Activated T-helper 9 cell treated with anti-CD3 and anti-CD28 coated beads, Interleukin-2, amount 50 U/mL, for 16 hours (primary cell): ENCODE measurements at regions not wholly inside any gene's neighbourhood (a gene's known extent, or its start where the extent isn't known, plus 50 kb on each side); places are given as distances from the start of the nearest gene placed in this dataset.
"Not testable (repeated sequence)": the region's sequence is repeated elsewhere in the genome, so short reads cannot be mapped to it uniquely, and the experiment has no call there.

Experiments
- DNase-seq: peaks from one replicate; pipeline ENCODE4 v3.0.0-alpha.2; 2020; ENCODE audit warnings: low read depth

DNA sequence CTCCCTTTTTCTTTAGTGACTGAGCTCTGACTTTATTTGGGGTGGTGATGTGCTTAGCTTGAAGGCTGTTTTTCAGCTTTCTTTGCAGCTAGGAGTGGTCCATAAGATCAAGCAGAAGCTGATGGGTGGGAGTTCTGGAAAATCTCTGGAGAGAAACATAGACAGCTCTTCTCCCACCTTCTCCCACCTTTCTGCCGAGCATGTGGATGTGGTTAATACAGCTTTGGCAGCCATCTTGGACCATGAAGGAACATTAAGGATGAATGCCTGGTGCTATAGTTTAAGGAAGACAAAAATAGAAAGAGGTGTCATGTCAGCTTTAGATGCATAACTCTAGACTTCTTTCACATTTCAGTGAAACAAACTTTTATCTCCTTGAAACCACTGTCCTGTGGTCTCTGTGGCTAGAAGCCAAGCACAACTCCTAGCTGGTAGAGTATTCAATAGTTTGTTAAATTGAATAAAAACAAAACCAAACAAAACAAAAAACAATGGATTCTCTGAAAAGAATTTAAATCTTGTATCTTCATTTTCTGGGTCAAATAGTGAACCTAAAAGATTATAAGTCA, 203.6 kb upstream of the SESN3 start:
- no peak for DNase-seq

DNA sequence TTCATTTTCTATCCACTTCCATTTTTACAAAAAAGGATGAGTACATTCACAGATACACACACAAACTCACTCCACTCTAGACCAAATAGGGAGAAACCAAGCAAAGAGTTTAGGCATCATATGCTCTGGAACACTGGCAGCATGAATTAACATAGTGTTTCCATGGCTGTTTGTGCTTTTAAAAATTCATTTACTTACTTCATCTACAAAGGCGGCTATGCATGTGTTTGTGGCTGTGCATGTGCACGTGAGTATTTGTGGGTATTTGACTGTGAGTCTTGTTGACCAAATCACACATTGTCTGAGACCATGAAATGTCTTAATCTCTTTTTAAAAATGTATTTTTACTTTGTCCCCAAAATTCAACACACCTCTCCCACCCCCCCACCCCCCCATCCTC, 203.0 kb upstream of the SESN3 start:
- no peak for DNase-seq

DNA sequence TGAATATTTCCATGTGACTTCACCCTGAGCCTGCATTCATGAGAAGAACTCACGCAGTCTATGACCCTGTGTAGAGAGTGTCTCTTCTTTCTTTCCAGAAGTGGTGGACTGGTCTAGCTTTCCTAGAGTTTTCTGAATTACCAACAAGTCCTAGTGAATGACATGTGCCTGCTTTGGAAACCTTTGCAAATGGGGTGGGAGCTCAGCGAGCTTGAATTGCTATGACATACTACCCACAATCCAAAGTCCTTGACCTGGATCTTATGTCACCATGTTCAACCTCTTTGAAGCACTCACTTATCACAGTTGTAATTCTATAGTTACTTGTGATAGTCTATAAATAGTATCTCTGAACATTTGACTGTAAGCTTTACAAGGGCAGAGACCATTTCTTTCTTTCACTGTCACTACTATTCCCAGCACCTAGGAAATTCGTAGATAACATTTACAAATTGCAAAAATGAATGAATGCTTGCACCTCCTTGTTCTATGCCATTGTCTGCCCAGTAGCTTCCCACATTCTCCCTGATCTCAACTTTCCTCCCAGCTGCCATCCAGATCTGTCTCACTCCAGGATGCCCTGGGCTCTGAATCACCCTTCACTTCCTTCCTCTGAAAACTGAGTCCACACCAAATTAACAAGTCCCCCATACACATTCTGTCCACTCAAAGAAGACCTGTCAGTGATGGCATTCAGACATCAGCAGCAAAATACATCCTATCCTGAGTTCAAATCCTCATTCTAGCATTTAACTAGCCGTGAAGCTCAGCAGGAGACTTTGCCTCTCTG, 201.9 kb upstream of the SESN3 start:
- DNase-seq = no peak

DNA sequence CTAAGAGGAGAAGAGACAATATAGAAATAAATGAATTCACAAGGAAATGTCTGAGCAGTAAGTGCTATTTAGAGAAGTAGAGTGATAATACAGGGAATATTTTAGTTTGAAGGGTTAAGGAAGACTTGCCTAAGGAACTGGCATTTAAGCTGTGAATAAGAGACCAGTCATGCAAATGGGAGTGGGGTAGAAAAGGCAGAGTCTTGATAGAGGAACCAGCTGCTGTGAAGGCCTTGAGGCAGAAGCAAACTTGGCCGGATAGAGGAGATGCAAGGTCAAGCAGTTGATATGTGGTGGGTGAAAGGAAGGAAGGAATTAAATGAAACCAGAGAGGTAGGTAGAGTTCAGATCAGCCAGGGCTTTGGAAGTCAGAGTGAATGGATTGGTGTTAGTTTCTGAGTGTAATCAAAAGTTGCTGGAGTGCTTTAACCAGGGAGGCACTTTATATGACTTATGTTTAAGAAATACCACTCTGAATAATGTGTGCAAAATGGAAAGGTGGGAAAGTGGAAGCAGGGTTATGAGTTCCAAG, 198.4 kb upstream of the SESN3 start:
- DNase-seq = no peak

DNA sequence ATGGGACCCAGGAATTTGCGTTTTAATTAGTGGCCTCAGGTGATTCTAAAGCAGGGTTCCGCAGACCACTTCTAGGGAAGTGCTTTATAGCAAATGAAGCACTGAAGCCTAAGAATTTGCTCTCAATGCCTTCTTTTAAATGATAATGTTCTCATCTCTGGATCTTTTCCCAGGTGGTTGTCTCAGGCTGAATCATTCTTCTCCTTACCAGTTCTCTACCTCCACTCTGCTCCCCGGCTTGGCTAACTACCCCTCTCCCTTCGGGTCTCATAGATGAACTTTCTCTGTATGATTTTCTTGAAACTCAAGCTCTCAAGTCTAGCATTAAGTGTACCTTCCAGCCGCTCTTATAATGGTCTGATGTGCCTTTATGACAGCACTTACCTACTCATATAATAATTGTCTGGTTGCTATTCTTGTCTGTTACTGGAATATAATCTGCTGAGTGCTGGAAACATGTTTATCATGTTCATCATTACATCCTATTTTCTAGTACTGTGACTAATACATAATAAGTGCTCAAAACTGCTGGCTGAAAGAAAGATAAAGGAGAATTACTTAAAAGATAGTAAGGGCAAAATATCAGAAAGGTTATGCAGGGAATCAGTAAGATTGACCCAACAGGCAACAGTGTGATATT, 195.9 kb upstream of the SESN3 start:
- DNase-seq = no peak

DNA sequence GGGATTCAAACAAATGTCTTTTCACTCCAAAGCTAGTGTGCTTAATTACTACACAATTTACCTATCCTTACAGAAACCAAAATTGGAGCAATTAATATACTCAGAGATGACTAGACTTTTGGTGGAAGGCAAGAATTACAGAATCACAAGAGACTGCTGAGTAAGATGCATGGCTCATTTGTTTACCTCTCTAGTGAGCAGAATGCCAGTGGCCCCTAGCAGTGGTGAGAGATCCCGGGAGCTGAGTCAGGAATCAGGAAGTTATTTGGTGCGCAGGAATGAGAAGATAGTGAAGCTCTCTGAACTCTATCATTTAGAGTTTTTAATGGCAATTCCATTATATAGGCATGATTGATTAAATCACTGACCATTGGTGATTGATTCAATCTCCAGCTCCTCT, 188.9 kb upstream of the SESN3 start:
- DNase-seq = no peak

DNA sequence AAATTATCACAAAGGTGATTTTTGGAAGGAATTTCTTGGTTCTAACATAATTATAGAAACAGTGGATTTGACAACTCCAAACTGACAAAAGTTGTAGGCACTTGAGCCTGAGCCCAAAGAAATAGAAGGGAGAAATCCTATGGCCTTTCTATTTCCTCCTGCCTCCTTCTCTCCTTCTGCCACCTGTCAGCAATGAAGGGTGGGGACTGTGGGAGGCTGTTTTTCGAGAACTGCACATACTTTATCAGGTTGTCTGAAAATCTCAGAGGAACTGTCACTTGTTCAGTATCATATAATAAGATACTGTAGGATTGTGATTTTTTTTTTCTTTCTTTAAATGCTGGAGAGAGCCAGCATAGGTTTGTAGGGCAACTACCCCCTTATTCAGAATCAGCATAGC, 187.9 kb upstream of the SESN3 start:
- no peak for DNase-seq

DNA sequence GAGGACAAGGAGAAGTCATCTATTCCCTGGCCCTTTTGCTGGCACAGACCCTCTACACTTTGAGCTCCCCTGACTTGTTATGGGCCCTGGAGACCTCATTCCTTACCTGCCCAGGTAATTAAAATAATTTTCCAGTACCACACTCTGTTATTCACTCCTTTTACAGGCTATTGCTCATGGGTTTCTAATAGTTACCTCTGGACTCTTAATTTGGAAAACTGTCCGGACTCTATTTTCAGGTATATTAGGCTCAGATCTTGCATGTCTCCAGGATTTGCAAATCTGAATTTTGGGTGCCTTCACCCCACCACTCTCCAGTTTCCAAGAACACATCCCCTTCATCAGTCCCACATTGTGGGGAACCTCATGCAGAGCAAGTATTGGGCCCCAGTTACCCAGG, 186.8 kb upstream of the SESN3 start:
- no peak for DNase-seq

DNA sequence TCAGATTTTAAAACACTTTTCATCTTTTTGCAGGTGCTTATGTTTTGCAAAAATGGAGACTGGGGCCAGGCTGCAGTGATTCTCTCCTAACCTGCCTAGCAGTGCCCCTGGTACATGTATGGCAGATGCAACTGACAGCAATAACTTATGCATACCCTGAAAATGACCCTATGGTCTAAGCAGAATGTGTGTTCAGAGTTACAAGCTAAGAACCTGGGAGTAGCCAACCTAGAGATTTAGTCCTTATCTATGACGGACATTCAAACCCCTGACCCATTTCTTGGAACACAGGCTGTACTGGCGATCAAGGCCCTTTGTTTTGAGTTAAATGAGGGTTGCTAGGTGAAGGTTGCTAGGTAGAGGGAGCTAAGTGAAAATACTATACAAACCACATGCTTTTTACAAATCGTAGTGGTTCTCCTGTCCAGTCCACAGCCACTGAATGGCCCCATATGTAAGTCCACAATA, 184.9 kb upstream of the SESN3 start:
- no peak for DNase-seq

DNA sequence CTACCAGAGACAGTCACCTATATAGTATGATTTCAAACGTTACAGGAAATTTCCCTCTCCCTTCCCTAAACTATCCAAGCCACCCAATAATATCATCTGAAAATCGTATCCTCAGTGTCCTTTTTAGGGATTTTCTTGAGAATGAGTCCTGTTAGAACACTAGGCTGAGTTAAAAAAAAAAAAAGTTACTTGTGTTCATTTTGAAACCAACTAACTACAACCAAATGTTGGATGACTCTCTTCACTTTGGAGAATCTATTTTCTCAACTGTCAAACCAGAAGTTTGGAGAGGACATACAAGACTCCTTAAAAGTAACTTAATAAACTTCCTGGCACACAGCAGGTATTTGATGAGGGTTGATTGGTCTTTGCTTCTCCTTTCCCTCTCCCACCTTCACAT, 183.2 kb upstream of the SESN3 start:
- no peak for DNase-seq

DNA sequence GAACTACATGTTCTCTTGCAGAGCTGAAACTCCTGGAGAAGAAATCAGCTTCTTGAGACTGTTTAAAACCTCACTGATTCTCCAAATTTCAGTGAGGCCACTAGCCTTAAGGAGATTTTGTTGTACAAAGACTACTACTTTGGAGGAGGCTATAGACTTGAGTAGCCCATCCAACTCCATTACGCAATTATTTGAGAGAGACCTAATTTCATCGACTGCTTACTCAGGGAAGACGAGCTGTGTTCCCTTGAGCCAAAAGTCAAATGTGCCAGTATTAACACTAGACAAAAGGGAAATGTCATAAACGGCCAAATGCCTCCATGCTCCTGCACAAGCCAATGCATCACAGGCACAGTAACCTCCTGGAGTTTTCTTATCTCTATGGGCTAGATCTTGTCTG, 182.8 kb upstream of the SESN3 start:
- no peak for DNase-seq

DNA sequence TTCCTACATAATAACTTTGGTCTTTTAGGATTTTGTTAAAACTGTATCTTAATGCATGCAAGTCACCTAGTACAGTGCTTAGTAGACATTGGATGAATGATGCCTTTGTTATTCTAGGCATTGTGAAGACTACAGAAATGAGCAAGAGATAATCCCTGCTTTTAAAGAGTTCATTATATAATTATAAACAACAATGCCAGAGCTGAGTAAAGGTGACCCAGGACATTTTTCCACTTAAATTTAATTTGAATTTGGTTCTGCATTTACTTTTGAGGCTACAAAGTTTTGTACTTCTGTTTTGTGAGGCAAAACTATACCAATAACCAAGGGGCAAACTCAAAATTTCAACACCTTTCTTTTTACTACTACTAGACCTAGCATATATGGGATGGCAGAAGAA, 182.0 kb upstream of the SESN3 start:
- DNase-seq = no peak

DNA sequence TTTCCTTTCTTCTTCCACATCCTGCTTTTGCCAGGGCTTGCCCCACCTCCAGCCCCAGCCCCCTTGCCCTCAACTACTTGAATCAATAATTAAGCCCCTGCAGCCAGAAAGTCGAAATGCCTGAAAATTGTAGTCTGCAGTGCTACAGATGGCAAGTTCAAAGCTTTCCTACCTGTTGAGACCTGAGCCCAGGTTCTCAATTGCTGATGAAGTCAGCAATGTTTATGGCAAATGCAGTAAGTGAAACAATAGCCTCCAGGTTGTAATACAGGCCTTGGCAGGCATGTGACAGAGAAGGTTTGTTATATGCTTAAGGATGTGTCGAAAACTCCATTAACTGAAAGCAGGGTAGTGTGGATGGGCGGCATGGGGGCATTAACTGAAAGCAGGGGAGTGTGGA, 181.1 kb upstream of the SESN3 start:
- DNase-seq = no peak

DNA sequence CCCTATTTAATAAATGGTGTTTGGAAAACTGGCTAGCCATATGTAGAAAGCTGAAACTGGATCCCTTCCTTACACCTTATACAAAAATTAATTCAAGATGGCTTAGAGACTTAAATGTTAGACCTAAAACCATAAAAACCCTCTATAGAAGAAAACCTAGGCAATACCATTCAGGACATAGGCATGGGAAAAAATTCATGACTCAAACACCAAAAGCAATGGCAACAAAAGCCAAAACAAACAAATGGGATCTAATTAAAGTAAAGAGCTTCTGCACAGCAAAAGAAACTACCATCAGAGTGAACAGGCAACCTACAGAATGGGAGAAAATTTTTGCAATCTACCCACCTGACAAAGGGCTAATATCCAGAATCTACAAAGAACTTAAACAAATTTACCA, 179.7 kb upstream of the SESN3 start:
- not testable (repeated sequence) for DNase-seq

DNA sequence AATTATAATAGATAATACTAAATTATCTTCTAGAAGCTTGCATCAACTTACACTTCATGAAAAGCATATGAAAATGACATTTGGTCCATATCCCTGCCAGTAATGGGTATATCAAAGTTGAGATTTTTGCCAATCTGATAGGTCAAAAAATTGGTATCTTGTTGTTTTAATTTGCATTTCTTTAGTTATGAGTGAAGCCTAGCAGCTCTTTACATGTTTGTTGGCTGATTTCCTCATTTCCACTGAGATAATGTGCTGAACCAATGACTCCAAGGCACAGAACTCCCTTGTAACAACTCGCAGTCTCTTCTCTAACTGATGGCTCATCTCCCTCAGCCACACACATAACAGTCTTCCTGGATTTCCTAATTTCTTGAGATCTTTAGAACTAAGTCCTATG, 175.3 kb upstream of the SESN3 start:
- no peak for DNase-seq

DNA sequence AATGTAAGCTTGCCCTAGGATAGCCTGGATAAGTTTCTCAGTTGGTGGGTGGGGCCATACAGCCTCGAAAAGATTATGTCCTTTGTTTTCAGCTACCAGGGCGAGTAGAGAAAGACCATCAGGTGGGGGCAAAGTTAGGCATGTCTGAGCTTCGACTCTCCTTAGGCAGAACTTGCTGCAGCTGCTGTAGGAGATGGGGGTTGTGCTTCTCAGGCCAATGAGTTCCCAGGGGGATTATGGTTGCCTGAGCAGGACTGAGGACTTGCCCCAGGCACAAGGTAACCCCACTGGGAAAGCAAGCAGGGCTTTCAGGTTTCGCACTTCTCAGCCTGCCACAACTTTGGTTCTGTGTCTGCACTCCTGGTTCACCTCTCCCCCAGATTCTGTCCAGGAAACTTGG, 173.4 kb upstream of the SESN3 start:
- no peak for DNase-seq

DNA sequence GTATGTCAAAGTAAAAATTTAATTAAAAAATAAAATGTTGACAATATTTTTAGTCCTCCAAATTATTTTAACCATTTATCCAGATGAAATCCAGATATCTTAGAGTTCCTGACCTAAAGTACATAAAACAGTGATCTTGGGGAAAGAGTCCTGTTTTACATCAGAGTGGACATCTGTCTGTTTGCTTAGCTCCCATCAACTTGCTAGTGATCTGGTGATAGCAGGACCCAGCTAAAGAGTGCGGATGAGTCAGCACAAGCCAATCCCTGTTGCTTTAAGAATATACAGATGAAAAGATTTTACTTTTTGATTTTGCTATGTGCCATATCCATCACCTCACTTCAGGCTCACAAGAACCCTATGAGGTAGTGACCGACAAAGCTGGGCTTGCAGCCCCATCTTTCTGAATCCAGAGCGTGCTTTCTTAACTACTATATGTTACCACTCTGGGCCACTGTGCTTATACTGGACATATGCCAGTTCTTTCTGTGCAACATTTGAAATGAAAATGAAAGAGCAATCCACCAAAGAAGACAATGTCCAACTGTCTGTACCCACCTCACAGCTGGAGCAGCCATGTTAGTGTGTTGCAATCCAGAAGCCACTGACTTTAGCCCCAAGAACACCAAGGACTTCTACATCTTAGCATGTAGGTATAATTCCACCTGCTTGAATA, 167.6 kb upstream of the SESN3 start:
- no peak for DNase-seq

DNA sequence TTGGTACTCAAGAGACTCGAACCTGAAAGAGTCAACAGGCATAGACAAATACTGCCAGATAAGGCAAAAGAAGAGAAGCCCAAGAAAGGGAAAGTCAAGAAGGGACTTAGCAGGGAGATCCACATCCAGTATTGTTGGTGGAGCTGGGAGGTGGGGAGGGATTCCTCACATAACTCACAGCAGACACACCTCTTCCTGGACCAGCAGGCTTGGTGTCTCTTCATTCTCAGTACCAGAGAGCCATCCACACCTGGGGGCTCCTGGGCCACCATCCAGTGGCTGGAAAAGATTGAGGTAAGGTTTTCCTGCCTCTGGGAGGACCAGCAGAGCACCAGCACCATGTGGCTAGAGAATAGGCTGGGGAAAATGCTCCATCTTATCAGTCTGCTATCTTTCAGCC, 161.6 kb upstream of the SESN3 start:
- no peak for DNase-seq

DNA sequence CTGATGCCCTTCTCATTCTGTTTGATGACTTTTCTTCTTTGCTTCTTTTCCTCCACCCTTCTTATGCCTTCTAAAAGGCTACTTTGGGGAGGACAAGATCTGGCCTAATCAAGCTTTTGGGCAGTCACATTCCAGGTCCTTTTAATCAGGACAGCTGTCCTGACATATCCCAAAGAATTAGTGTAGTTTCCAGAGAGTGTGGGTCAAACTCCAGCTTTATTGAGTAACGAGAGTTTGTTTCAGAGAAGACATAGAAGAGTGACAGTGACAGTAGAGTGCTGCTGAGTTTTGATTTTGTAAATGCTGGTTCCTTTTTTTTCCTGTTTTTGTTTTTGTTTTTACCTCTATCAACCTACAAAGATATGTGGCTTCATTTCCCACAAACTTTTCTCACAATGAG, 158.4 kb upstream of the SESN3 start:
- DNase-seq = no peak

DNA sequence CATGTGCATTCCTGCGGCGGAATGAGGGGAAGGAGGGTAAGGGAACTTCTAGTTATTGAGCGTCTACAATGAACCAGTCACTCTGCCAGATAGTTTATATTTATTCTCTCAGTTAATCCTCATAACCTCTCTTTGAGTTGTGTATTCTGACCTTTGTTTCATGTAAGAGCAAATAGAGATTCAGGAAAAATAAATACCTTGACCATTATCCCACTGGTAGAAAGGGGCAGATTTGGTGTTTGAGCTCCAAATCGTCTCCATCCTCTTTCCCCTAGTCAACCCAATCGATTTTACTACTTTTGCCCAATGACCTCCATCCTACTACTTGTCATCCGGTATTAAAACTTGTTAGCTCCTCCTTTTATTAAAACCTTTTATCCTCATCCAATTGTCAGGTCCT, 157.1 kb upstream of the SESN3 start:
- no peak for DNase-seq

DNA sequence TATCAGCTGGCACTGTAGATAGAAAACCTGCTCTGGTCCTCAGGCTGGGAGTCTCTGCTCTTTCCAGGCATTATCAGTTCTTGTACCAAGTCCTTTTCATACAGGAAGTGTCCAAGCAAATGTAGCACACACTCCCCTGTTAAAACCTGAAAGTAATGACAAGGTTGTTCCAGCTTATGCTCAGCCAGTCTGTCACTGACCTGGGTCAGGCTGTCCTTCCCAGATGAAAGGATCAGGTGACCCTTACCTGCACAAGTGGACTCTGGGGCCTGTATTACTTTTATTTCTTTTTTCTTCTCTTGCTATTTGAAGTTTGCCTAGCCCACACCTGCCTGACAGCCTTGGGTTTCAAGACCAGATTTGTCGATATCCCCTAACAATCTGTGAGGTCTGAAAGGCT, 156.3 kb upstream of the SESN3 start:
- no peak for DNase-seq

DNA sequence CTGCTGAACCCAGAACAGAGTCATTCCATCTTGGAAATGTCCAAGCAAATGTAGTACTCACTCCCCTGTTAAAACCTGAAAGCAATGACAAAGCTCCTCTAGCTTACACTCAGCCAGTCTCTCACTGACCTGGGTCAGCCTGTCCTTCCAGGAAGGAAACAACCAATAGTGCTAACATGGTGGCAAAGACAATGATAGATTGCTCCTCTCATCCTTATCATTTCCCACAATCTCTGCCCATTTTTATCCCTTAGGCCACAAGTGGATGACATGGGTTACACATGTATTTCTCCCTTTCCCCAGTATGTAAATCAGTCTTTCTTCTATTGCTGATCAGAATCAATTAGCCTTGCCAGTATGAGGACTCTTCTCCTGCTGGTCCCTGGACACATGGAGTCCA, 154.6 kb upstream of the SESN3 start:
- no peak for DNase-seq

DNA sequence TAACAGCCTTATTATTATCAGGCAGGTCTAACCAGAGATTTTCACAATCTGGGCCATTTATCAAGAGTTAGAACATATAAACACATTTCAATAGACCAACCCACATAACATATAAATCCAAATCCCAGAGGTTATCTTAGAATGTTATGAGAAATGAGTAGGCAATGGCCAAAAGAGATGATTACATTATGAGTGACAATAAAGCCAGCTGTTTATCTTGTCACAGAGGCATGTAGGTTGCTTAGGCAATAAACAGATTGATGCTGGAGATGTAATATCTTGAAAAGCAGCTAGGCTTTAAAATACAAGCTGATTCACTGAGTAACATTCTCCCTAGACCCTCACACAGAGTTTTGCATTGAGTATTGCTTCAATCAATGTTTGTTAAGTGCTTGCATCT, 148.5 kb upstream of the SESN3 start:
- DNase-seq = no peak
